IMR-90 (cell line): ENCODE measurements at regions not wholly inside any gene's neighbourhood (a gene's known extent, or its start where the extent isn't known, plus 50 kb on each side); places are given as distances from the start of the nearest gene placed in this dataset.

Experiments
- ATAC-seq: fragments of 200-7000 bp; cut with Tn5 transposase; 2 replicates; pipeline ENCODE4 v1.9.1; 2020; ENCODE audit warnings: low read depth, mild to moderate bottlenecking, moderate library complexity
- BruUV-seq: library from RNA; stranded (reverse); fragments of 400-500 nt; replicated peaks from 2 replicates; lab custom pipeline; 2021; lab: Mats Ljungman, UMichigan
- CTCF ChIA-PET: fragments of 300-600 bp; formaldehyde crosslinking; extraction: SDS; loops from one replicate; lab custom pipeline; 2021; ENCODE audit warnings: antibody characterized with exemption; lab: Yijun Ruan, JAX
- POLR2A ChIA-PET: fragments of 300-600 bp; sonication (Branson Sonifier 250); formaldehyde crosslinking; loops from one replicate; lab custom pipeline; 2022; ENCODE audit warnings: antibody characterized with exemption; ENCODE audit not compliant: unreplicated experiment; lab: Charles Lee
- DNase-seq: peaks from one replicate; pipeline ENCODE4 v3.0.0; 2013
- H2AFZ ChIP-seq: replicated peaks from 2 replicates; pipeline ENCODE3; 2013; ENCODE audit warnings: low read length, mild to moderate bottlenecking; ENCODE audit not compliant: poor library complexity
- H2AK5ac ChIP-seq: 2 replicates; pipeline ENCODE4 v1.6.1; 2013; ENCODE audit warnings: low read depth, low read length, inconsistent platforms
- H2AK9ac ChIP-seq: replicated peaks from 2 replicates; pipeline ENCODE3; 2013; ENCODE audit warnings: mild to moderate bottlenecking, low read depth, low read length, moderate library complexity; ENCODE audit not compliant: poor library complexity
- H2BK120ac ChIP-seq: 2 replicates; pipeline ENCODE4 v1.6.1; 2013; ENCODE audit warnings: low read depth, low read length, inconsistent platforms
- H2BK15ac ChIP-seq: 3 replicates; pipeline ENCODE4 v1.6.1; 2013; ENCODE audit warnings: low read depth, low read length, inconsistent platforms
- H2BK20ac ChIP-seq: 2 replicates; pipeline ENCODE4 v1.6.1; 2013; ENCODE audit warnings: low read depth, mild to moderate bottlenecking, inconsistent platforms, low read length, moderate library complexity
- H2BK5ac ChIP-seq: 2 replicates; pipeline ENCODE4 v1.6.1; 2013; ENCODE audit warnings: mild to moderate bottlenecking, low read depth, low read length, inconsistent platforms; ENCODE audit not compliant: poor library complexity, severe bottlenecking
- H3K14ac ChIP-seq: replicated peaks from 2 replicates; pipeline ENCODE4 v1.6.1; 2013; ENCODE audit warnings: low read depth, low read length, inconsistent platforms
- H3K18ac ChIP-seq: 2 replicates; pipeline ENCODE4 v1.6.1; 2013; ENCODE audit warnings: low read depth, low read length, control low read depth
- H3K23ac ChIP-seq: 2 replicates; pipeline ENCODE4 v1.6.1; 2013; ENCODE audit warnings: low read depth, low read length, inconsistent platforms
- H3K27ac ChIP-seq: 2 replicates; pipeline ENCODE4 v1.5.1; 2013; ENCODE audit warnings: mild to moderate bottlenecking, control low read depth, low read length; ENCODE audit not compliant: insufficient read depth
- H3K27me3 ChIP-seq: 2 replicates; pipeline ENCODE4 v1.6.1; 2013; ENCODE audit warnings: low read length; ENCODE audit not compliant: control insufficient read depth, insufficient read depth
- H3K36me3 ChIP-seq: 2 replicates; pipeline ENCODE4 v1.6.1; 2013; ENCODE audit warnings: low read length, mixed read lengths; ENCODE audit not compliant: control insufficient read depth, insufficient read depth
- H3K4ac ChIP-seq: 2 replicates; pipeline ENCODE4 v1.6.1; 2013; ENCODE audit warnings: low read depth, low read length, inconsistent platforms
- H3K4me1 ChIP-seq: 2 replicates; pipeline ENCODE4 v1.6.1; 2013; ENCODE audit warnings: low read length, mixed read lengths; ENCODE audit not compliant: control insufficient read depth, insufficient read depth
- H3K4me2 ChIP-seq: 2 replicates; pipeline ENCODE4 v1.6.1; 2013; ENCODE audit warnings: low read depth, mild to moderate bottlenecking, control low read depth, low read length, moderate library complexity
- H3K4me3 ChIP-seq: 2 replicates; pipeline ENCODE4 v1.5.1; 2013; ENCODE audit warnings: low read depth, mild to moderate bottlenecking, control low read depth, low read length, moderate library complexity; ENCODE audit not compliant: insufficient read depth
- H3K56ac ChIP-seq: 2 replicates; pipeline ENCODE4 v1.6.1; 2013; ENCODE audit warnings: low read length, inconsistent platforms; ENCODE audit not compliant: insufficient read depth; ENCODE audit errors: extremely low read depth
- H3K79me1 ChIP-seq, 2 experiments: 2 replicates each; pipeline ENCODE4 v1.6.1; 2013; ENCODE audit warnings: low read length in 2 of 2, inconsistent platforms in 1 of 2, low read depth in 1 of 2
- H3K9ac ChIP-seq: 2 replicates; pipeline ENCODE4 v1.6.1; 2013; ENCODE audit warnings: low read depth, low read length, control low read depth
- H3K9me1 ChIP-seq: 2 replicates; pipeline ENCODE4 v1.6.1; 2013; ENCODE audit warnings: low read length, inconsistent platforms; ENCODE audit not compliant: insufficient read depth
- H3K9me3 ChIP-seq: 2 replicates; pipeline ENCODE4 v1.6.1; 2013; ENCODE audit warnings: low read length; ENCODE audit not compliant: control insufficient read depth, insufficient read depth
- H4K20me1 ChIP-seq: 2 replicates; pipeline ENCODE4 v1.6.1; 2013; ENCODE audit warnings: low read length, inconsistent platforms; ENCODE audit not compliant: insufficient read depth
- H4K5ac ChIP-seq: 2 replicates; pipeline ENCODE4 v1.6.1; 2013; ENCODE audit warnings: mild to moderate bottlenecking, low read depth, low read length, control low read depth
- H4K8ac ChIP-seq, 2 experiments: 2 replicates each; pipeline ENCODE4 v1.6.1; 2013; ENCODE audit warnings: low read depth in 2 of 2, low read length in 2 of 2, control low read depth in 1 of 2, inconsistent platforms in 1 of 2
- H4K91ac ChIP-seq: 2 replicates; pipeline ENCODE4 v1.6.1; 2013; ENCODE audit warnings: low read depth, low read length, inconsistent platforms; ENCODE audit not compliant: insufficient read depth
- BHLHE40 ChIP-seq: fragments of 150-350 bp; IDR thresholded peaks from 2 replicates; pipeline ENCODE4 v1.6.1; 2016; ENCODE audit warnings: mild to moderate bottlenecking, low read depth, low read length
- FOS ChIP-seq: fragments of 150-350 bp; IDR thresholded peaks from 2 replicates; pipeline ENCODE4 v1.6.1; 2016; ENCODE audit warnings: low read depth, low read length
- MXI1 ChIP-seq: IDR thresholded peaks from 2 replicates; pipeline ENCODE4 v1.6.1; 2012; ENCODE audit warnings: low read depth, mild to moderate bottlenecking, low read length, moderate library complexity, borderline replicate concordance
- RCOR1 ChIP-seq: IDR thresholded peaks from 2 replicates; pipeline ENCODE4 v1.6.1; 2012; ENCODE audit warnings: mild to moderate bottlenecking, low read length, improper control_type of control experiment; ENCODE audit not compliant: insufficient replicate concordance
- RFX5 ChIP-seq: IDR thresholded peaks from 2 replicates; pipeline ENCODE4 v1.8.0; 2012; ENCODE audit warnings: low read depth, mild to moderate bottlenecking, low read length, moderate library complexity
- WGBS, 2 experiments: methylation state at CpG; one replicate each; pipeline versions ENCODE4 v1.1.5 to v1.1.7; 2013; ENCODE audit warnings: missing lambda C conversion rate in 2 of 2; ENCODE audit not compliant: insufficient read length in 1 of 2; ENCODE audit errors: extremely low coverage in 2 of 2; 5-methylcytosine and 5-hydroxymethylcytosine counted together
- dilution Hi-C: fragments of 300-500 bp; cut with HindIII; formaldehyde crosslinking; loops from one replicate; pipeline ENCODE4 v1.14.3; 2018; ENCODE audit warnings: low sequenced_read_pairs; ENCODE audit not compliant: unreplicated experiment
- in situ Hi-C: fragments of 300-500 bp; cut with MboI; formaldehyde crosslinking; loops from 3 replicates; pipeline ENCODE4 v1.14.3; 2019; ENCODE audit warnings: low sequenced_read_pairs, inconsistent platforms, mixed read lengths
- intact Hi-C: fragments of 100-400 bp; cut with micrococcal nuclease; formaldehyde crosslinking; loops from 2 replicates; pipeline ENCODE4 v1.10.0; 2022
- TF ChIP-seq, protein P1 (sequence below): fragments of 150-350 bp; IDR thresholded peaks from 2 replicates; pipeline ENCODE4 v1.6.1; 2016; ENCODE audit warnings: low read depth, mild to moderate bottlenecking, low read length, moderate library complexity, borderline replicate concordance
- TF ChIP-seq, protein P2 (sequence below): fragments of 150-350 bp; IDR thresholded peaks from 2 replicates; pipeline ENCODE4 v1.6.1; 2017; ENCODE audit warnings: mild to moderate bottlenecking, antibody characterized with exemption, low read length, low read depth
- TF ChIP-seq, protein P3 (sequence below): conservative IDR thresholded peaks from 2 replicates; pipeline ENCODE4 v1.5.1; 2012; ENCODE audit warnings: mild to moderate bottlenecking, low read depth, low read length, improper control_type of control experiment

DNA sequence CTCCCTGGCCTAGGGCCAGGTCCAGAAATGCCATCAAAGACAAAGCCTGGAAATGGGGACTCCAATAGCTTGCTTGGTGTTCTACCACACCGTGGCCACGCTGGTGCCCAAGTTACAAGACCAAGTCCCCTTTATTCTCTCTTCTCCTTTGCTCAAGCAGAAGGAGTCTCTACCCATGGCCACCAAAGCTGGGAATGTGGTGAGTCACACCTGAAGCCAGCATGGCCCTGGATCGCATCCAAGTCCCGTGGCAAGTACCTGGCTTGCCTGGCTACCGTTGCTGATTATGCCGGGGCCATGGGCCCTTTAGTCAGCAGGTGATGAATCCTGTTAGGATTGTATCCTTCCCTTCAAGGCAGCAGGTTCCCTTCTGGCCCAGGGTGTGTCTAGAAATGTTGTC is 260.0 kb downstream of the HAPSTR1 start:
- H2AK9ac ChIP-seq, result no peak overlapping the region
- H2BK5ac ChIP-seq, result no peak overlapping the region
- ATAC-seq, result no peak
- ChIA-PET POLR2A (no interaction called here), CTCF (no interaction called here)
- no peak for DNase-seq
- dilution Hi-C loops (no loop called here), intact Hi-C loops (no loop called here), in situ Hi-C loops (no loop called here)
- H3K79me1 ChIP-seq, result no peaks in the 10 kb centered on the region
- H3K27ac ChIP-seq, result no peak overlapping the region
- H3K4ac ChIP-seq, result no peak overlapping the region
- H4K91ac ChIP-seq, result no peak overlapping the region
- no peaks in the 10 kb centered on the region for H3K36me3 ChIP-seq
- H4K20me1 ChIP-seq, result no peaks in the 10 kb centered on the region
- no peak overlapping the region for H3K9ac ChIP-seq
- no peak overlapping the region for H2AFZ ChIP-seq
- TF ChIP-seq, protein P1, sequence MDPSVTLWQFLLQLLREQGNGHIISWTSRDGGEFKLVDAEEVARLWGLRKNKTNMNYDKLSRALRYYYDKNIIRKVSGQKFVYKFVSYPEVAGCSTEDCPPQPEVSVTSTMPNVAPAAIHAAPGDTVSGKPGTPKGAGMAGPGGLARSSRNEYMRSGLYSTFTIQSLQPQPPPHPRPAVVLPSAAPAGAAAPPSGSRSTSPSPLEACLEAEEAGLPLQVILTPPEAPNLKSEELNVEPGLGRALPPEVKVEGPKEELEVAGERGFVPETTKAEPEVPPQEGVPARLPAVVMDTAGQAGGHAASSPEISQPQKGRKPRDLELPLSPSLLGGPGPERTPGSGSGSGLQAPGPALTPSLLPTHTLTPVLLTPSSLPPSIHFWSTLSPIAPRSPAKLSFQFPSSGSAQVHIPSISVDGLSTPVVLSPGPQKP, result no peak
- TF ChIP-seq RCOR1 (no peak), FOS (no peak), BHLHE40 (no peak), MXI1 (no peak), RFX5 (no peak)
- TF ChIP-seq, protein P2, sequence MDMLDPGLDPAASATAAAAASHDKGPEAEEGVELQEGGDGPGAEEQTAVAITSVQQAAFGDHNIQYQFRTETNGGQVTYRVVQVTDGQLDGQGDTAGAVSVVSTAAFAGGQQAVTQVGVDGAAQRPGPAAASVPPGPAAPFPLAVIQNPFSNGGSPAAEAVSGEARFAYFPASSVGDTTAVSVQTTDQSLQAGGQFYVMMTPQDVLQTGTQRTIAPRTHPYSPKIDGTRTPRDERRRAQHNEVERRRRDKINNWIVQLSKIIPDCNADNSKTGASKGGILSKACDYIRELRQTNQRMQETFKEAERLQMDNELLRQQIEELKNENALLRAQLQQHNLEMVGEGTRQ, result no peak
- TF ChIP-seq, protein P3, sequence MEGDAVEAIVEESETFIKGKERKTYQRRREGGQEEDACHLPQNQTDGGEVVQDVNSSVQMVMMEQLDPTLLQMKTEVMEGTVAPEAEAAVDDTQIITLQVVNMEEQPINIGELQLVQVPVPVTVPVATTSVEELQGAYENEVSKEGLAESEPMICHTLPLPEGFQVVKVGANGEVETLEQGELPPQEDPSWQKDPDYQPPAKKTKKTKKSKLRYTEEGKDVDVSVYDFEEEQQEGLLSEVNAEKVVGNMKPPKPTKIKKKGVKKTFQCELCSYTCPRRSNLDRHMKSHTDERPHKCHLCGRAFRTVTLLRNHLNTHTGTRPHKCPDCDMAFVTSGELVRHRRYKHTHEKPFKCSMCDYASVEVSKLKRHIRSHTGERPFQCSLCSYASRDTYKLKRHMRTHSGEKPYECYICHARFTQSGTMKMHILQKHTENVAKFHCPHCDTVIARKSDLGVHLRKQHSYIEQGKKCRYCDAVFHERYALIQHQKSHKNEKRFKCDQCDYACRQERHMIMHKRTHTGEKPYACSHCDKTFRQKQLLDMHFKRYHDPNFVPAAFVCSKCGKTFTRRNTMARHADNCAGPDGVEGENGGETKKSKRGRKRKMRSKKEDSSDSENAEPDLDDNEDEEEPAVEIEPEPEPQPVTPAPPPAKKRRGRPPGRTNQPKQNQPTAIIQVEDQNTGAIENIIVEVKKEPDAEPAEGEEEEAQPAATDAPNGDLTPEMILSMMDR, result no peak
- no peak overlapping the region for H2BK20ac ChIP-seq
- WGBS, 2 experiments, result 25% methylated on average over 3 of the region's 6 CpGs; no CpG with 5 or more reads in 1 of the 2 experiments
- H3K9me3 ChIP-seq, result peaks cover 8% of the 10 kb centered on the region; the same call in 1 of the 2 replicates
- H3K4me1 ChIP-seq, result no peaks in the 10 kb centered on the region
- H3K4me2 ChIP-seq, result no peak overlapping the region
- no peak overlapping the region for H3K14ac ChIP-seq
- no peak overlapping the region for H4K8ac ChIP-seq
- H4K5ac ChIP-seq, result no peak overlapping the region
- H2AK5ac ChIP-seq, result no peak overlapping the region
- no peak overlapping the region for H2BK120ac ChIP-seq
- H3K27me3 ChIP-seq, result no peaks in the 10 kb centered on the region
- no TSS peak for BruUV-seq
- no peaks in the 10 kb centered on the region for H3K9me1 ChIP-seq
- H2BK15ac ChIP-seq, result no peak overlapping the region
- no peak overlapping the region for H3K56ac ChIP-seq
- no peak overlapping the region for H3K23ac ChIP-seq
- H3K4me3 ChIP-seq, result no peak overlapping the region
- no peak overlapping the region for H3K18ac ChIP-seq
